Gastroesophageal sphincter (tissue), 3 donors: ENCODE measurements at regions not wholly inside any gene's neighbourhood (a gene's known extent, or its start where the extent isn't known, plus 50 kb on each side); places are given as distances from the start of the nearest gene placed in this dataset.

Experiments used
- CTCF ChIP-seq, 4 experiments: fragments of 200-600 bp in 2 of 4; fragments of 450-650 bp in 2 of 4; sonication (generic) in 1 of 4; IDR thresholded peaks; one replicate each; pipeline ENCODE4 v1.5.1; 2017 to 2019; ENCODE audit warnings: antibody characterized with exemption in 4 of 4, mild to moderate bottlenecking in 2 of 4, moderate library complexity in 2 of 4
- EP300 ChIP-seq: sonication (generic); formaldehyde crosslinking; IDR thresholded peaks from one replicate; pipeline ENCODE4 v1.6.1; 2017; ENCODE audit warnings: antibody characterized with exemption, mild to moderate bottlenecking
- POLR2A ChIP-seq, 2 donors: fragments of 450-650 bp; IDR thresholded peaks; one replicate each; pipeline ENCODE4 v1.6.1; 2017; ENCODE audit warnings: antibody characterized with exemption in 2 of 2, mild to moderate bottlenecking in 2 of 2, moderate library complexity in 1 of 2

- TF ChIP-seq CTCF (IDR thresholded peaks at IDR 0.05) = no peak
- TF ChIP-seq EP300 = no peak
- TF ChIP-seq POLR2A (IDR thresholded peaks at IDR 0.05) = no peak
These were observed 244.2 kb upstream of the RIOK2 start for GRCh38 chr5:97427235-97427634.
